ENCODE measurements at regions not wholly inside any gene's neighbourhood (a gene's known extent, or its start where the extent isn't known, plus 50 kb on each side); places are given as distances from the start of the nearest gene placed in this dataset.
A peak's percentile ranks its signal among the peaks of the same experiment; 100 is the strongest.

GRCh38 chr6:6781172-6781872, 192.8 kb downstream of the LY86 start:
- no peak overlapping the region for H3K4me3 ChIP-seq (ENCODE audit: low read depth, low read length)
- H3K9me3 ChIP-seq: no peaks in the 10 kb centered on the region
- no peaks in the 10 kb centered on the region for H3K4me1 ChIP-seq
- TF ChIP-seq CTCF (IDR thresholded peaks at IDR 0.05; ENCODE audit: low read depth, low read length): no peak
- no peak for DNase-seq
- peaks cover 14% of the 10 kb centered on the region for H3K27me3 ChIP-seq
- no peaks in the 10 kb centered on the region for H3K36me3 ChIP-seq

GRCh38 chr6:6781873-6782227, 193.3 kb downstream of the LY86 start:
- Histone ChIP-seq H3K4me3 (ENCODE audit: low read depth, low read length) (no peak overlapping the region), H3K9me3 (no peaks in the 10 kb centered on the region), H3K4me1 (no peaks in the 10 kb centered on the region), H3K36me3 (no peaks in the 10 kb centered on the region), H3K27me3 (peaks cover 14% of the 10 kb centered on the region)
- no peak for DNase-seq
- no peak for TF ChIP-seq CTCF (IDR thresholded peaks at IDR 0.05; ENCODE audit: low read depth, low read length)

- H3K4me1 ChIP-seq: no peaks in the 10 kb centered on the region
- TF ChIP-seq CTCF (IDR thresholded peaks at IDR 0.05; ENCODE audit: low read depth, low read length): no peak
- no peaks in the 10 kb centered on the region for H3K36me3 ChIP-seq
- H3K4me3 ChIP-seq (ENCODE audit: low read depth, low read length): no peak overlapping the region
- peaks cover 14% of the 10 kb centered on the region for H3K27me3 ChIP-seq
- no peaks in the 10 kb centered on the region for H3K9me3 ChIP-seq
- DNase-seq: no peak
These were observed 195.2 kb downstream of the LY86 start for GRCh38 chr6:6783721-6784120.

DNA sequence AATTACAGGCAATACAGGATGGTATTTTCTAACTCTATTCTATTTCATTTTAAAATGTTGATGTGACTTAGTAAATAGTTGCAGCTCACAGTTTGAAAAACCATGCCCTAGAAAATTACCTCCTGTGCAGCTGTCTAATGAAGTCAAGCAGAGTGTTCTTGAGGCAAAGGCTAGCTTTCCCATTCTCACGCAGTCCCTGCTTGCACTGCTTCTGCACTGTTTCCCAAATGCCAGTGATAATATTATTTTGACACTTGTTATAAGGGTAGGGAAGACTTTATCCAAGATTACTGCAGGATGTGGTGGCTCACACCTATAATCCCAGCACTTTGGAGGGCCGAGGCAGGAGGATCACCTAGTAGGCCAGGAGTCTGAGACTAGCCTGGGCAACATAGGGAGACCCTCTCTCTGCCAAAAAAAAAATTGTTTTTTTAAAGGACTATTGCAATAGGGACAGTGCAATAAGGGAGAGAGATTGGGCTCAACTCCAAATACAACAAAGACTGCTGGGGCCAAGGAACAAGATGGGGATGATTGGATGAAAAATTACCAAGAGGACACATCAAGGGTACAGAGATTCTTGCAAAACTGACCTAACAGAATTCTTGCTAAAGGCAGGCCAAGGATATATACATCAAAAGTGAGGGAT, 196.1 kb downstream of the LY86 start:
- no peak for TF ChIP-seq CTCF (IDR thresholded peaks at IDR 0.05; ENCODE audit: low read depth, low read length)
- no peaks in the 10 kb centered on the region for H3K4me1 ChIP-seq
- no peak for DNase-seq
- no peaks in the 10 kb centered on the region for H3K9me3 ChIP-seq
- peaks cover 11% of the 10 kb centered on the region for H3K27me3 ChIP-seq
- H3K36me3 ChIP-seq: no peaks in the 10 kb centered on the region
- H3K4me3 ChIP-seq (ENCODE audit: low read depth, low read length): no peak overlapping the region

DNA sequence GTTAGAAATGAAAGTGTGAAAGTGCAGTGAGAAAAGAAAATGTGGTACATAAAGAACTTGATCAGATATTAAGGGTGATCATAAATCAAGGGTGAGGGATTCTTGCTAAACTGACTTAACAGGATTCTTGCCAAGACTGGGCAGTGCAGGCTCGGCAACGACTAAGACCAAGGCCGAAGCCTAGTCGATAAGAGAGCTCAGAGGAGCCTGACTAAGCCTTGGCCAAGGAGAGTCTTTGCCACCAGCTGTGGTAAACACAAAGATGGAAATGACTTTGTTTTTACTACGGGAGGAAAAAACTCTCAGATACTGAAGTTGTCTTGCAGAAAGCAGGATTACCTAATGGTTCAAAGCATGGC, 196.6 kb downstream of the LY86 start:
- Histone ChIP-seq H3K4me1 (no peaks in the 10 kb centered on the region), H3K27me3 (peaks cover 10% of the 10 kb centered on the region), H3K9me3 (no peaks in the 10 kb centered on the region), H3K4me3 (ENCODE audit: low read depth, low read length) (no peak overlapping the region), H3K36me3 (no peaks in the 10 kb centered on the region)
- no peak for TF ChIP-seq CTCF (IDR thresholded peaks at IDR 0.05; ENCODE audit: low read depth, low read length)
- no peak for DNase-seq

DNA sequence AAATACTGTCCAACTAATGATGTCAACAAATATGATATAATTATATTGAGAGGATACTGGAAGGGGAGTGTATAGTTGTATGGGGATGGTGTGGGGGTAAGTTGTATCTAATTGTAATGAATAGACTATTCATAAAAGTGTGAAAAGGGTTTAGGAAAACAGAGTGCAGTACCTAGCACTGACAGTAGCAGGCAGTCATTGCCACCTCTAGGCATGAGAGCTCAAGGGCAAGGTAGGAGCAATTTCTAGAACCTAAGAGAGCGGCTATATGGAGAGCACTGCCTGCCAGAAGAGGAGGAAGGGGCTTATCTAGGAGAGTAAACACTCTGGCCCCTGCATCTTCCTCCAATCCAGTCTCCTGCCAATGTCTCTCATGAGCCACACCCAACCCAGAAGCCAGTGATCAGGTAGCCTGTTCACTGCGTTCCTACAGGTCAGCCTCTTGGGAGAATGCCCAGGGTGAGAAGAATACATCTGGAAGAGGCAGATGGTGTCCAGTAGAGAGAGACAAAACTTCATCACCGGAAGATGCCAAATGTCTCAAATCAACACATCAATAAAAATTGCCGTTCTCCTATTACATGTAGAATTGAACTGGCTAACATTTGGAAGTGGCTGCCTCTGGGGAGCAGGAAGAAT, 200.0 kb downstream of the LY86 start:
- no peak for DNase-seq
- TF ChIP-seq CTCF (IDR thresholded peaks at IDR 0.05; ENCODE audit: low read depth, low read length): peak; percentile 57
- no peaks in the 10 kb centered on the region for H3K4me1 ChIP-seq
- H3K4me3 ChIP-seq (ENCODE audit: low read depth, low read length): no peak overlapping the region
- no peaks in the 10 kb centered on the region for H3K9me3 ChIP-seq
- H3K36me3 ChIP-seq: no peaks in the 10 kb centered on the region
- 0 out of 2 replicates have a peak, but pooled peaks cover 3% of the 10 kb centered on the region for H3K27me3 ChIP-seq
